HG03565 (cell line): ENCODE measurements at regions not wholly inside any gene's neighbourhood (a gene's known extent, or its start where the extent isn't known, plus 50 kb on each side); places are given as distances from the start of the nearest gene placed in this dataset.
"Not testable (repeated sequence)": the region's sequence is repeated elsewhere in the genome, so short reads cannot be mapped to it uniquely, and the experiment has no call there.

Experiments used
- ATAC-seq: cut with Tn5 transposase; IDR thresholded peaks from one replicate; pipeline ENCODE4 v1.9.1; 2021; ENCODE audit warnings: mild to moderate bottlenecking, moderate library complexity; ENCODE audit not compliant: unreplicated experiment

- ATAC-seq: no peak
These were observed 104.6 kb upstream of the PRKG2 start for GRCh38 chr4:81319657-81320056.

- no peak for ATAC-seq
These were observed 100.0 kb upstream of the PRKG2 start for GRCh38 chr4:81314897-81315470.

- no peak for ATAC-seq
These were observed 99.3 kb upstream of the PRKG2 start for GRCh38 chr4:81314196-81314896.

GRCh38 chr4:81307991-81308390 lies 93.0 kb upstream of the PRKG2 start:
- no peak for ATAC-seq

- no peak for ATAC-seq
These were observed 89.8 kb upstream of the PRKG2 start for GRCh38 chr4:81304871-81305270.

GRCh38 chr4:81300352-81300751 lies 85.3 kb upstream of the PRKG2 start:
- not testable (repeated sequence) for ATAC-seq

- ATAC-seq: no peak
These were observed 75.8 kb upstream of the PRKG2 start for GRCh38 chr4:81290813-81291212.

GRCh38 chr4:81287101-81287500 lies 72.1 kb upstream of the PRKG2 start:
- no peak for ATAC-seq

- ATAC-seq: no peak
These were observed 67.1 kb upstream of the PRKG2 start for GRCh38 chr4:81282131-81282530.

GRCh38 chr4:81274460-81274859 lies 59.4 kb upstream of the PRKG2 start:
- no peak for ATAC-seq

GRCh38 chr4:81272671-81273070 lies 57.6 kb upstream of the PRKG2 start:
- no peak for ATAC-seq
